GM12878 (cell line): ENCODE measurements at regions not wholly inside any gene's neighbourhood (a gene's known extent, or its start where the extent isn't known, plus 50 kb on each side); places are given as distances from the start of the nearest gene placed in this dataset.

Experiments
- ATAC-seq: fragments of 200-7000 bp; cut with Tn5 transposase; 3 replicates; pipeline ENCODE4 v1.9.1; 2020; ENCODE audit warnings: mild to moderate bottlenecking, moderate library complexity
- BruUV-seq: library from RNA; stranded (reverse); fragments of 400-500 nt; replicated peaks from 2 replicates; lab custom pipeline; 2021; lab: Mats Ljungman, UMichigan
- CTCF ChIA-PET: fragments of 300-600 bp; sonication (Branson Sonifier 250); formaldehyde crosslinking; extraction: SDS; loops from one replicate; lab custom pipeline; 2021; ENCODE audit warnings: inconsistent platforms; lab: Yijun Ruan, JAX
- POLR2A ChIA-PET: fragments of 350-600 bp; formaldehyde crosslinking; extraction: SDS; loops from one replicate; lab custom pipeline; 2021; ENCODE audit warnings: inconsistent platforms; lab: Charles Lee
- RAD21 ChIA-PET: fragments of 300-600 bp; sonication (Branson Sonifier 250); formaldehyde crosslinking; loops from one replicate; lab custom pipeline; 2023; ENCODE audit warnings: antibody characterized with exemption; ENCODE audit not compliant: unreplicated experiment; lab: Charles Lee
- SMC1A ChIA-PET: fragments of 300-600 bp; sonication (Branson Sonifier 250); formaldehyde crosslinking; loops from one replicate; lab custom pipeline; 2023; ENCODE audit not compliant: unreplicated experiment, uncharacterized antibody; lab: Charles Lee
- DNase-seq: peaks from one replicate; pipeline ENCODE4 v3.0.0-alpha.2; 2011; ENCODE audit warnings: low read depth, low spot score
- FAIRE-seq: peaks from 3 replicates; lab custom pipeline; 2011; peaks lifted over from hg19 to GRCh38; lab: Jason Lieb, UNC
- H2AFZ ChIP-seq: 2 replicates; pipeline ENCODE4 v1.6.0; 2011; ENCODE audit warnings: low read depth, low read length, control low read depth; ENCODE audit not compliant: control insufficient read depth
- H3K27ac ChIP-seq: 2 replicates; pipeline ENCODE4 v1.5.1; 2011; ENCODE audit warnings: control low read depth; ENCODE audit not compliant: control insufficient read depth, insufficient read depth
- H3K27me3 ChIP-seq, 2 experiments: replicated peaks in 1 of 2; 2 replicates each; pipeline versions ENCODE4 v1.6.0 to v1.6.1; 2011; ENCODE audit warnings: low read length in 1 of 2; ENCODE audit not compliant: control insufficient read depth in 2 of 2, insufficient read depth in 2 of 2
- H3K36me3 ChIP-seq, 2 experiments: 2 replicates each; pipeline ENCODE4 v1.5.1; 2011; ENCODE audit warnings: low read length in 1 of 2; ENCODE audit not compliant: control insufficient read depth in 2 of 2, insufficient read depth in 2 of 2
- H3K4me1 ChIP-seq: 2 replicates; pipeline ENCODE4 v1.6.1; 2011; ENCODE audit warnings: mild to moderate bottlenecking, low read length, moderate library complexity, mixed read lengths; ENCODE audit not compliant: control insufficient read depth, insufficient read depth
- H3K4me2 ChIP-seq: 2 replicates; pipeline ENCODE4 v1.6.0; 2011; ENCODE audit warnings: control low read depth; ENCODE audit not compliant: control insufficient read depth, insufficient read depth
- H3K4me3 ChIP-seq: fragments of 200-600 bp; sonication (generic); 2 replicates; pipeline ENCODE4 v1.5.1; 2016
- H3K79me2 ChIP-seq: 2 replicates; pipeline ENCODE4 v1.6.0; 2011; ENCODE audit warnings: low read length; ENCODE audit not compliant: control insufficient read depth, insufficient read depth
- H3K9ac ChIP-seq: 2 replicates; pipeline ENCODE4 v1.8.0; 2011; ENCODE audit warnings: low read length, control low read depth, mixed read lengths; ENCODE audit not compliant: control insufficient read depth, insufficient read depth
- H3K9me3 ChIP-seq: replicated peaks from 3 replicates; pipeline ENCODE4 v1.5.1; 2011; ENCODE audit warnings: mild to moderate bottlenecking, low read length; ENCODE audit not compliant: control insufficient read depth, insufficient read depth
- H4K20me1 ChIP-seq: 2 replicates; pipeline ENCODE4 v1.6.0; 2011; ENCODE audit not compliant: control insufficient read depth, insufficient read depth
- MEF2B ChIP-seq: fragments of 450-650 bp; IDR thresholded peaks from 2 replicates; pipeline ENCODE4 v1.6.1; 2018; ENCODE audit warnings: mild to moderate bottlenecking, moderate library complexity; ENCODE audit not compliant: partially characterized antibody, poor library complexity, severe bottlenecking
- PML ChIP-seq: IDR thresholded peaks from 2 replicates; pipeline ENCODE4 v1.6.1; 2012; ENCODE audit warnings: low read length, inconsistent platforms
- RAD51 ChIP-seq: fragments of 450-650 bp; IDR thresholded peaks from 2 replicates; pipeline ENCODE4 v1.6.1; 2016; ENCODE audit warnings: moderate library complexity, mild to moderate bottlenecking, inconsistent platforms
- RB1 ChIP-seq: fragments of 450-650 bp; formaldehyde crosslinking; IDR thresholded peaks from 2 replicates; pipeline ENCODE4 v1.6.1; 2017; ENCODE audit warnings: mild to moderate bottlenecking, borderline replicate concordance
- SMARCA5 ChIP-seq: fragments of 450-650 bp; IDR thresholded peaks from 2 replicates; pipeline ENCODE4 v1.6.1; 2017; ENCODE audit warnings: mild to moderate bottlenecking
- WGBS: methylation state at CpG from one replicate; pipeline ENCODE4 v1.1.6; 2016; ENCODE audit warnings: low lambda C conversion rate; ENCODE audit not compliant: insufficient replicate concordance, insufficient coverage; ENCODE audit errors: missing lambda C conversion rate; 5-methylcytosine and 5-hydroxymethylcytosine counted together
- in situ Hi-C: fragments of 300-500 bp; cut with MboI; formaldehyde crosslinking; loops from 9 replicates; pipeline ENCODE4 v1.14.3; 2018; ENCODE audit warnings: mixed read lengths
- intact Hi-C: fragments of 100-400 bp; cut with micrococcal nuclease; formaldehyde crosslinking; loops from one replicate; pipeline ENCODE4 v1.14.2; 2022; ENCODE audit not compliant: unreplicated experiment
- TF ChIP-seq, protein P1 (sequence below): fragments of 450-650 bp; IDR thresholded peaks from 2 replicates; pipeline ENCODE4 v1.6.1; 2018; ENCODE audit warnings: mild to moderate bottlenecking, low read depth, moderate library complexity; ENCODE audit not compliant: partially characterized antibody

DNA sequence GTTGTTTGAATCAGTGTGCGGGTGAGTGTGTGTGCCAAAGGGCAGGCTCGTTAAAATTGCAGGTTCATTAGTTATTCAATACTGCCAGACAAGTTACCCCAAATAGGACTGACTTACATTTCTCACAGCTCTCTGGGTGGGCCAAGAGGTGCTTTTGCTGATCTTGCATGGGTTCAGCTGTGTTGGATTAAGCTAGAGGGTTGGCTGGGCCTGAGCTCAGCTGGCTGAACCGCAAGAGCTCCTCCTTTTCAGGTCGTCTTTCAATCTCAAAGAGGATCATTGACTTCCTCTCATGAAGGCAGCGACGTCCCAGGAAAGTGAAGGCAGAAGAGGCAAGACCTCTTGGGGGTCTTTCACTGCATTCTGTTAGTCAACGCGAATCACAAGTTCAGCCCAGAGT lies 343.3 kb upstream of the FRG1 start (continued):
- TF ChIP-seq, protein P1, sequence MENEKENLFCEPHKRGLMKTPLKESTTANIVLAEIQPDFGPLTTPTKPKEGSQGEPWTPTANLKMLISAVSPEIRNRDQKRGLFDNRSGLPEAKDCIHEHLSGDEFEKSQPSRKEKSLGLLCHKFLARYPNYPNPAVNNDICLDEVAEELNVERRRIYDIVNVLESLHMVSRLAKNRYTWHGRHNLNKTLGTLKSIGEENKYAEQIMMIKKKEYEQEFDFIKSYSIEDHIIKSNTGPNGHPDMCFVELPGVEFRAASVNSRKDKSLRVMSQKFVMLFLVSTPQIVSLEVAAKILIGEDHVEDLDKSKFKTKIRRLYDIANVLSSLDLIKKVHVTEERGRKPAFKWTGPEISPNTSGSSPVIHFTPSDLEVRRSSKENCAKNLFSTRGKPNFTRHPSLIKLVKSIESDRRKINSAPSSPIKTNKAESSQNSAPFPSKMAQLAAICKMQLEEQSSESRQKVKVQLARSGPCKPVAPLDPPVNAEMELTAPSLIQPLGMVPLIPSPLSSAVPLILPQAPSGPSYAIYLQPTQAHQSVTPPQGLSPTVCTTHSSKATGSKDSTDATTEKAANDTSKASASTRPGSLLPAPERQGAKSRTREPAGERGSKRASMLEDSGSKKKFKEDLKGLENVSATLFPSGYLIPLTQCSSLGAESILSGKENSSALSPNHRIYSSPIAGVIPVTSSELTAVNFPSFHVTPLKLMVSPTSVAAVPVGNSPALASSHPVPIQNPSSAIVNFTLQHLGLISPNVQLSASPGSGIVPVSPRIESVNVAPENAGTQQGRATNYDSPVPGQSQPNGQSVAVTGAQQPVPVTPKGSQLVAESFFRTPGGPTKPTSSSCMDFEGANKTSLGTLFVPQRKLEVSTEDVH = no peak

DNA sequence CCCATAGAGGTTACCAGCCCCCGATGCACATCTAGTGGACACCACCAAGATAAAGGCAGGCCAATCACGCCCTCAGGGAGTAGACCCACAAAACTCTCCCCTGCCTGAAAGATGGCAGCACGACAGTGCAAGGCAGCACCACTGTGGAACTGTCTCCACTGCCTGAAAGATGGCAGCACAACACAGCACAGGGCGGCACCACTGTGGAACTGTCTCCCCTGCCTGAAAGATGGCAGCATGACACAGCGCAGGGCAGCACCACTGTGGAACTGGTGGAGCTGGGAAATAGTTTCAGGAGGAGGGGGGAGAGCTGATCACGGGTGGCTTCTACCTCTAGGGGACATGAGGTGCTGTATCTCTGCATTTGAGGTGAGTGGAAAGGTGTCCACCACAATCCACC lies 340.4 kb upstream of the FRG1 start:
- H3K9ac ChIP-seq = no peak overlapping the region
- no peaks in the 10 kb centered on the region for H3K27me3 ChIP-seq
- H3K9me3 ChIP-seq = no peaks in the 10 kb centered on the region
- TF ChIP-seq RAD51 (no peak), PML (no peak), MEF2B (no peak), SMARCA5 (no peak), RB1 (no peak)
- no TSS peak for BruUV-seq
- RAD21 ChIA-PET = no interaction called here
- no peak overlapping the region for H2AFZ ChIP-seq
- no peak overlapping the region for H3K27ac ChIP-seq
- FAIRE-seq (no peak), DNase-seq (no peak), ATAC-seq (no peak)
- intact Hi-C loops = no loop called here
- in situ Hi-C loops = no loop called here
- H3K4me1 ChIP-seq = no peaks in the 10 kb centered on the region
- H3K79me2 ChIP-seq = no peaks in the 10 kb centered on the region
- H3K36me3 ChIP-seq = no peaks in the 10 kb centered on the region
- WGBS = 8% methylated on average over 6 of the region's 6 CpGs
- no peak overlapping the region for H3K4me3 ChIP-seq
- H3K4me2 ChIP-seq = no peak overlapping the region
- CTCF ChIA-PET = interaction anchor here (0.6 kb wide), 1 partner anchor 161 kb away, joined by 3 read pairs; no protein-coding TSS in a partner anchor
- no peaks in the 10 kb centered on the region for H4K20me1 ChIP-seq
- POLR2A ChIA-PET = no interaction called here
- SMC1A ChIA-PET = no interaction called here
